HepG2 (cell line): ENCODE measurements at regions not wholly inside any gene's neighbourhood (a gene's known extent, or its start where the extent isn't known, plus 50 kb on each side); places are given as distances from the start of the nearest gene placed in this dataset.
"Not testable (repeated sequence)": the region's sequence is repeated elsewhere in the genome, so short reads cannot be mapped to it uniquely, and the experiment has no call there.

Experiments
- ATAC-seq: fragments of 200-7000 bp; cut with Tn5 transposase; 3 replicates; pipeline ENCODE4 v1.9.1; 2020; ENCODE audit warnings: mild to moderate bottlenecking, moderate library complexity
- BruUV-seq: library from RNA; stranded (reverse); fragments of 400-500 nt; replicated peaks from 2 replicates; lab custom pipeline; 2021; lab: Mats Ljungman, UMichigan
- CTCF ChIA-PET: fragments of 300-600 bp; formaldehyde crosslinking; extraction: SDS; loops from one replicate; lab custom pipeline; 2021; ENCODE audit warnings: low total read pairs, inconsistent platforms, low intra/inter-chr PET ratio; lab: Yijun Ruan, JAX
- POLR2A ChIA-PET: fragments of 350-600 bp; sonication (Branson Sonifier 250); formaldehyde crosslinking; loops from one replicate; lab custom pipeline; 2020; ENCODE audit warnings: antibody characterized with exemption, inconsistent platforms; lab: Yijun Ruan, JAX
- DNase-seq: peaks from one replicate; pipeline ENCODE4 v3.0.0-alpha.2; 2015; ENCODE audit warnings: low spot score
- FAIRE-seq: peaks from 3 replicates; lab custom pipeline; 2011; peaks lifted over from hg19 to GRCh38; lab: Jason Lieb, UNC
- H2AFZ ChIP-seq: one replicate; pipeline ENCODE4 v1.6.1; 2011; ENCODE audit warnings: low read length, inconsistent platforms
- H3K27ac ChIP-seq: fragments of 300-600 bp; 3 replicates; pipeline ENCODE4 v1.8.0; 2011; ENCODE audit warnings: mixed run types, mild to moderate bottlenecking, mixed read lengths, low read length, inconsistent platforms; ENCODE audit not compliant: insufficient read depth; ENCODE audit errors: extremely low read length
- H3K27me3 ChIP-seq, 2 experiments: fragments of 200-600 bp in 1 of 2; 2 replicates in 1 of 2; 3 replicates in 1 of 2; pipeline versions ENCODE4 v1.6.0 to v1.8.0; 2011; ENCODE audit warnings: low read length in 2 of 2, mild to moderate bottlenecking in 2 of 2, moderate library complexity in 2 of 2, inconsistent platforms in 1 of 2; ENCODE audit not compliant: insufficient read depth in 2 of 2, control insufficient read depth in 1 of 2
- H3K36me3 ChIP-seq, 2 experiments: fragments of 200-600 bp in 1 of 2; replicated peaks in 1 of 2; 2 replicates in 1 of 2; 3 replicates in 1 of 2; pipeline versions ENCODE4 v1.5.1 to v1.8.0; 2011; ENCODE audit warnings: low read length in 2 of 2, inconsistent platforms in 1 of 2; ENCODE audit not compliant: insufficient read depth in 2 of 2, control insufficient read depth in 1 of 2
- H3K4me1 ChIP-seq: 2 replicates; pipeline ENCODE4 v1.5.1; 2012; ENCODE audit warnings: low read length, inconsistent platforms; ENCODE audit not compliant: insufficient read depth
- H3K4me2 ChIP-seq: 2 replicates; pipeline ENCODE4 v1.6.0; 2011; ENCODE audit warnings: low read depth, low read length, inconsistent platforms
- H3K4me3 ChIP-seq, 3 experiments: fragments of 200-600 bp in 1 of 3; sonication (generic), shearing (Covaris generic) in 1 of 3; replicated peaks in 1 of 3; 2 replicates each; pipeline ENCODE4 v1.5.1; 2011 to 2016; ENCODE audit warnings: low read length in 3 of 3, inconsistent platforms in 2 of 3, low read depth in 2 of 3, mild to moderate bottlenecking in 2 of 3, control low read depth in 1 of 3, mixed read lengths in 1 of 3; ENCODE audit not compliant: insufficient read depth in 1 of 3
- H3K79me2 ChIP-seq: one replicate; pipeline ENCODE4 v1.6.1; 2011; ENCODE audit warnings: low read length, inconsistent platforms; ENCODE audit not compliant: insufficient read depth
- H3K9ac ChIP-seq: 2 replicates; pipeline ENCODE4 v1.6.0; 2011; ENCODE audit warnings: mild to moderate bottlenecking, low read depth, low read length, inconsistent platforms; ENCODE audit not compliant: insufficient read depth
- H3K9me3 ChIP-seq: 2 replicates; pipeline ENCODE4 v1.5.1; 2012; ENCODE audit warnings: mild to moderate bottlenecking, low read length
- H4K20me1 ChIP-seq: 2 replicates; pipeline ENCODE4 v1.6.0; 2011; ENCODE audit warnings: inconsistent platforms, mild to moderate bottlenecking, low read length, moderate library complexity; ENCODE audit not compliant: insufficient read depth
- ARNT ChIP-seq: fragments of 450-650 bp; IDR thresholded peaks from 2 replicates; pipeline ENCODE4 v1.6.1; 2017
- ELF1 ChIP-seq: sonication (generic); formaldehyde crosslinking; IDR thresholded peaks from 2 replicates; pipeline ENCODE4 v1.4.0; 2020; ENCODE audit warnings: missing genetic modification reagents
- KLF6 ChIP-seq: IDR thresholded peaks from 2 replicates; pipeline ENCODE4 v1.8.0; 2016; ENCODE audit warnings: missing biosample characterization, missing genetic modification reagents
- MBNL3 ChIP-seq: fragments of 250-450 bp; sonication (Bioruptor Pico); conservative IDR thresholded peaks from 2 replicates; pipeline ENCODE4 v1.8.0; 2022; ENCODE audit warnings: mild to moderate bottlenecking, inconsistent platforms
- MZF1 ChIP-seq: sonication (generic); formaldehyde crosslinking; IDR thresholded peaks from 2 replicates; pipeline ENCODE4 v1.8.1; 2023; ENCODE audit warnings: mild to moderate bottlenecking, missing genetic modification reagents, borderline replicate concordance
- WGBS: methylation state at CpG from one replicate; pipeline ENCODE4 v1.1.6; 2017; ENCODE audit warnings: low lambda C conversion rate; 5-methylcytosine and 5-hydroxymethylcytosine counted together
- in situ Hi-C: cut with HindIII; loops from 2 replicates; pipeline ENCODE4 v1.10.0; 2017; ENCODE audit warnings: low pct_unique_long_range_greater_than_20kb; ENCODE audit not compliant: extremely low pct_ligation_motif_present
- intact Hi-C: fragments of 100-400 bp; cut with micrococcal nuclease; formaldehyde crosslinking; loops from one replicate; pipeline ENCODE4 v1.10.0; 2022; ENCODE audit not compliant: unreplicated experiment
- TF ChIP-seq, protein P1 (sequence below): IDR thresholded peaks from 2 replicates; pipeline ENCODE4 v1.6.1; 2016; ENCODE audit warnings: control low read depth
- TF ChIP-seq, protein P2 (sequence below), 2 experiments: sonication (generic) in 1 of 2; formaldehyde crosslinking in 1 of 2; IDR thresholded peaks; 2 replicates each; pipeline versions ENCODE4 v1.4.0 to v1.6.1; 2018 to 2020; ENCODE audit warnings: missing genetic modification reagents in 2 of 2, borderline replicate concordance in 1 of 2, low read depth in 1 of 2, mild to moderate bottlenecking in 1 of 2, missing biosample characterization in 1 of 2
- TF ChIP-seq, protein P3 (sequence below): sonication (generic); formaldehyde crosslinking; IDR thresholded peaks from 2 replicates; pipeline ENCODE4 v1.4.0; 2020; ENCODE audit warnings: mild to moderate bottlenecking, missing genetic modification reagents
- TF ChIP-seq, protein P4 (sequence below): sonication (generic); formaldehyde crosslinking; IDR thresholded peaks from 2 replicates; pipeline ENCODE4 v1.9.0; 2021; ENCODE audit warnings: mild to moderate bottlenecking, missing genetic modification reagents

DNA sequence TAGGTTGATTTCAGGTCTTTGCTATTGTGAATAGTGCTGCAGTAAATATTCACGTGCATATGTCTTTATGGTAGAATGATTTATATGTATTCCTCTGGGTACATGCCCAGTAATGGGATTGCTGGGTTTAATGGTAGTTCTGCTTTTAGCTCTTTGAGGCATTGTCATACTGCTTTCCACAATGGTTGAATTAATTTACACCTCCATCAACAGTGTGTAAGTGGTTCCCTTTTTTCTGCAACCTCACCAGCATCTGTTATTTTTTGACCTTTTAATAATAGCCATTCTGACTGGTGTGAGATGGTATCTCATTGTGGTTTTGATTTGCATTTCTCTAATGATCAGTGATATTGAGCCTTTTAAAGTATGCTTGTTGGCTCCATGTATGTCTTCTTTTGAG, 158.0 kb downstream of the RNF144B start:
- CTCF ChIA-PET, H3K4me3 ChIP-seq, H3K36me3 ChIP-seq, POLR2A ChIA-PET, H3K4me1 ChIP-seq, BruUV-seq, H3K4me2 ChIP-seq, DNase-seq, H3K79me2 ChIP-seq, H2AFZ ChIP-seq, H3K27ac ChIP-seq, ATAC-seq, in situ Hi-C loops, H3K27me3 ChIP-seq, H4K20me1 ChIP-seq, intact Hi-C loops, FAIRE-seq, H3K9me3 ChIP-seq, H3K9ac ChIP-seq: not testable (repeated sequence)
- 0% methylated on average over 1 of the region's 1 CpG for WGBS

DNA sequence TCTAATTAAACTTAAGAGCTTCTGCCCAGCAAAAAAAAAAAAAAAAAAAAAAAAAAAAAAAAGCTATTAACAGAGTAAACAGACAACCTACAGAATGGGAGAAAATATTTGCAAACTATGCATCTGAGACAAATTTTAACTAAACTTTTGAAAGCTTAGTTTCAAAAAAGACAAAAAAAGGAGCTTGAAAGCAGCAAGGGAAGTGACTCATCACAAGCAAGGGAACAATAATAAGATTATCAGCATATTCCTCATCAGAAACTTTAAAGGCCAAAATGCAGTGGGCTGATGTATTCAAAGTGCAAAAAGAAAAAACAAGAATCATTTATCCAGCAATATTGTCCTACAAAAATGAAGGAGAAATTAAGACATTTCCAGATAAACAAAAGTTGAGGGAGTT, 158.6 kb downstream of the RNF144B start:
- Histone ChIP-seq H3K4me2 (no peak overlapping the region), H3K27ac (no peak overlapping the region), H3K9me3 (peaks cover 4% of the 10 kb centered on the region; the same call in 1 of the 2 replicates), H3K27me3 (no peaks in the 10 kb centered on the region), H3K79me2 (no peaks in the 10 kb centered on the region), H3K36me3 (no peaks in the 10 kb centered on the region), H3K4me3 (no peak overlapping the region), H3K9ac (no peak overlapping the region), H2AFZ (no peak overlapping the region), H4K20me1 (no peaks in the 10 kb centered on the region), H3K4me1 (no peaks in the 10 kb centered on the region)
- DNase-seq (no peak), FAIRE-seq (peak; percentile 42), ATAC-seq (no peak)
- POLR2A ChIA-PET, result no interaction called here
- TF ChIP-seq MZF1 (CRISPR knock-in tag) (no peak), KLF6 (CRISPR knock-in tag) (no peak), MBNL3 (CRISPR knock-in tag) (no peak), ELF1 (no peak), ARNT (no peak)
- TF ChIP-seq, protein P1, sequence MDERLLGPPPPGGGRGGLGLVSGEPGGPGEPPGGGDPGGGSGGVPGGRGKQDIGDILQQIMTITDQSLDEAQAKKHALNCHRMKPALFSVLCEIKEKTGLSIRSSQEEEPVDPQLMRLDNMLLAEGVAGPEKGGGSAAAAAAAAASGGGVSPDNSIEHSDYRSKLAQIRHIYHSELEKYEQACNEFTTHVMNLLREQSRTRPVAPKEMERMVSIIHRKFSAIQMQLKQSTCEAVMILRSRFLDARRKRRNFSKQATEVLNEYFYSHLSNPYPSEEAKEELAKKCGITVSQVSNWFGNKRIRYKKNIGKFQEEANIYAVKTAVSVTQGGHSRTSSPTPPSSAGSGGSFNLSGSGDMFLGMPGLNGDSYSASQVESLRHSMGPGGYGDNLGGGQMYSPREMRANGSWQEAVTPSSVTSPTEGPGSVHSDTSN (CRISPR knock-in tag), result no peak
- TF ChIP-seq, protein P2, sequence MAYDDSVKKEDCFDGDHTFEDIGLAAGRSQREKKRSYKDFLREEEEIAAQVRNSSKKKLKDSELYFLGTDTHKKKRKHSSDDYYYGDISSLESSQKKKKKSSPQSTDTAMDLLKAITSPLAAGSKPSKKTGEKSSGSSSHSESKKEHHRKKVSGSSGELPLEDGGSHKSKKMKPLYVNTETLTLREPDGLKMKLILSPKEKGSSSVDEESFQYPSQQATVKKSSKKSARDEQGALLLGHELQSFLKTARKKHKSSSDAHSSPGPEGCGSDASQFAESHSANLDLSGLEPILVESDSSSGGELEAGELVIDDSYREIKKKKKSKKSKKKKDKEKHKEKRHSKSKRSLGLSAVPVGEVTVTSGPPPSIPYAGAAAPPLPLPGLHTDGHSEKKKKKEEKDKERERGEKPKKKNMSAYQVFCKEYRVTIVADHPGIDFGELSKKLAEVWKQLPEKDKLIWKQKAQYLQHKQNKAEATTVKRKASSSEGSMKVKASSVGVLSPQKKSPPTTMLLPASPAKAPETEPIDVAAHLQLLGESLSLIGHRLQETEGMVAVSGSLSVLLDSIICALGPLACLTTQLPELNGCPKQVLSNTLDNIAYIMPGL (CRISPR knock-in tag; IDR thresholded peaks at IDR 0.05; ENCODE audit: borderline replicate concordance in 1 of 2, low read depth in 1 of 2), result no peak
- TF ChIP-seq, protein P3, sequence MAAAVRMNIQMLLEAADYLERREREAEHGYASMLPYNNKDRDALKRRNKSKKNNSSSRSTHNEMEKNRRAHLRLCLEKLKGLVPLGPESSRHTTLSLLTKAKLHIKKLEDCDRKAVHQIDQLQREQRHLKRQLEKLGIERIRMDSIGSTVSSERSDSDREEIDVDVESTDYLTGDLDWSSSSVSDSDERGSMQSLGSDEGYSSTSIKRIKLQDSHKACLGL (CRISPR knock-in tag), result no peak
- TF ChIP-seq, protein P4, sequence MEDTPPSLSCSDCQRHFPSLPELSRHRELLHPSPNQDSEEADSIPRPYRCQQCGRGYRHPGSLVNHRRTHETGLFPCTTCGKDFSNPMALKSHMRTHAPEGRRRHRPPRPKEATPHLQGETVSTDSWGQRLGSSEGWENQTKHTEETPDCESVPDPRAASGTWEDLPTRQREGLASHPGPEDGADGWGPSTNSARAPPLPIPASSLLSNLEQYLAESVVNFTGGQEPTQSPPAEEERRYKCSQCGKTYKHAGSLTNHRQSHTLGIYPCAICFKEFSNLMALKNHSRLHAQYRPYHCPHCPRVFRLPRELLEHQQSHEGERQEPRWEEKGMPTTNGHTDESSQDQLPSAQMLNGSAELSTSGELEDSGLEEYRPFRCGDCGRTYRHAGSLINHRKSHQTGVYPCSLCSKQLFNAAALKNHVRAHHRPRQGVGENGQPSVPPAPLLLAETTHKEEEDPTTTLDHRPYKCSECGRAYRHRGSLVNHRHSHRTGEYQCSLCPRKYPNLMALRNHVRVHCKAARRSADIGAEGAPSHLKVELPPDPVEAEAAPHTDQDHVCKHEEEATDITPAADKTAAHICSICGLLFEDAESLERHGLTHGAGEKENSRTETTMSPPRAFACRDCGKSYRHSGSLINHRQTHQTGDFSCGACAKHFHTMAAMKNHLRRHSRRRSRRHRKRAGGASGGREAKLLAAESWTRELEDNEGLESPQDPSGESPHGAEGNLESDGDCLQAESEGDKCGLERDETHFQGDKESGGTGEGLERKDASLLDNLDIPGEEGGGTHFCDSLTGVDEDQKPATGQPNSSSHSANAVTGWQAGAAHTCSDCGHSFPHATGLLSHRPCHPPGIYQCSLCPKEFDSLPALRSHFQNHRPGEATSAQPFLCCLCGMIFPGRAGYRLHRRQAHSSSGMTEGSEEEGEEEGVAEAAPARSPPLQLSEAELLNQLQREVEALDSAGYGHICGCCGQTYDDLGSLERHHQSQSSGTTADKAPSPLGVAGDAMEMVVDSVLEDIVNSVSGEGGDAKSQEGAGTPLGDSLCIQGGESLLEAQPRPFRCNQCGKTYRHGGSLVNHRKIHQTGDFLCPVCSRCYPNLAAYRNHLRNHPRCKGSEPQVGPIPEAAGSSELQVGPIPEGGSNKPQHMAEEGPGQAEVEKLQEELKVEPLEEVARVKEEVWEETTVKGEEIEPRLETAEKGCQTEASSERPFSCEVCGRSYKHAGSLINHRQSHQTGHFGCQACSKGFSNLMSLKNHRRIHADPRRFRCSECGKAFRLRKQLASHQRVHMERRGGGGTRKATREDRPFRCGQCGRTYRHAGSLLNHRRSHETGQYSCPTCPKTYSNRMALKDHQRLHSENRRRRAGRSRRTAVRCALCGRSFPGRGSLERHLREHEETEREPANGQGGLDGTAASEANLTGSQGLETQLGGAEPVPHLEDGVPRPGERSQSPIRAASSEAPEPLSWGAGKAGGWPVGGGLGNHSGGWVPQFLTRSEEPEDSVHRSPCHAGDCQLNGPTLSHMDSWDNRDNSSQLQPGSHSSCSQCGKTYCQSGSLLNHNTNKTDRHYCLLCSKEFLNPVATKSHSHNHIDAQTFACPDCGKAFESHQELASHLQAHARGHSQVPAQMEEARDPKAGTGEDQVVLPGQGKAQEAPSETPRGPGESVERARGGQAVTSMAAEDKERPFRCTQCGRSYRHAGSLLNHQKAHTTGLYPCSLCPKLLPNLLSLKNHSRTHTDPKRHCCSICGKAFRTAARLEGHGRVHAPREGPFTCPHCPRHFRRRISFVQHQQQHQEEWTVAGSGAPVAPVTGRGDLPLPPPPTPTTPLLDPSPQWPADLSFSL (CRISPR knock-in tag), result no peak
- CTCF ChIA-PET, result no interaction called here
- in situ Hi-C loops (no loop called here), intact Hi-C loops (no loop called here)
- no TSS peak for BruUV-seq
